ENCODE measurements at regions not wholly inside any gene's neighbourhood (a gene's known extent, or its start where the extent isn't known, plus 50 kb on each side); places are given as distances from the start of the nearest gene placed in this dataset.
A peak's percentile ranks its signal among the peaks of the same experiment; 100 is the strongest.

DNA sequence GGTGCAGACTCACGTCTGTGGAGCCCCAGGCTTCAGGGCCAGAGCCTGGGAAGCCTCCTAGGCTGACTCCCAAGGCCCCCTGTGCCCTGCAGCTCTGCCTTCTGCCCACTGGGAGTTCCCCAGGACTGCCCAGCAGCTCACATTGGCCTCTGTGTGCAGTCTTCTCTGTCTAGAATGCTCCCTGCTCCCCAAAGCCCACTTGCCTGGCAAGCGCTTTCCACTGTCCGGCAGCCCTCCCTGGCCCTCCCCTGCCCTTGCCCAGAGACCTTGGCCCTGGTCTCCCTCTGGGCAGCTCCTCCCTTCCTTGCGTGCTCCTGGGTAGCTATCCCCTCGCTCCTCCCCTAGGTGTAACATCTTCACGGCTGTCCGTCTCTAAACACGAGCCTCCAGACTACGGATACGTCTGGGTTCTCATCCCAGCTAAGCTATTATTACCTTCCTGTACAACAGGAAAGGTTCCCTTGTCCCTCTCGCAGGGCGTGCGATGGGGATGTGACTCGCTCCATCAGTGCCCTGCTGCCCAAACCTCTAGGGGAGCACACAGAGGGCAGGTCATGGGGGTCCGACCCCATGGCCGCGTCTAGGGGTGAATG, 325.5 kb upstream of the RTL1 start:
- no peak for DNase-seq (ENCODE audit: low spot score, unreplicated experiment)

DNA sequence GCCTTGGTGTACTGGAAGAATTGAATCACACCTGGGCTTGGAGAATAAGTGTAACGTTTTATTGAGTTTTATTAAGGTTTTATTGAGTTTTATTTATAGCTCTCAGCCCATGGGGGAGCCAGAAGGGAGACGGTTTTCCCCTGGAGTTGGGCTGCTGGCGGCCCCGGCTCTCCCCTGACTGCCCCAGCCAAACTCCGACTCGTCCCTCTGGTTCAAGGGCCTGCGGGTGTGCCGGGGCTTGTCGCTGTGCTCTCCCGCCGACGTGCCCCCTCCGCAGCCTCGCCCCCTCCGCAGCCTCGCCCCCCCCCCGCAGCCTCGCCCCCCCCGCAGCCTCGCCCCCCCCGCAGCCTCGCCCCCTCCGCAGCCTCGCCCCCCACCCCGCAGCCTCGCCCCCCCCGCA, 326.1 kb upstream of the RTL1 start:
- TF ChIP-seq, protein P1, sequence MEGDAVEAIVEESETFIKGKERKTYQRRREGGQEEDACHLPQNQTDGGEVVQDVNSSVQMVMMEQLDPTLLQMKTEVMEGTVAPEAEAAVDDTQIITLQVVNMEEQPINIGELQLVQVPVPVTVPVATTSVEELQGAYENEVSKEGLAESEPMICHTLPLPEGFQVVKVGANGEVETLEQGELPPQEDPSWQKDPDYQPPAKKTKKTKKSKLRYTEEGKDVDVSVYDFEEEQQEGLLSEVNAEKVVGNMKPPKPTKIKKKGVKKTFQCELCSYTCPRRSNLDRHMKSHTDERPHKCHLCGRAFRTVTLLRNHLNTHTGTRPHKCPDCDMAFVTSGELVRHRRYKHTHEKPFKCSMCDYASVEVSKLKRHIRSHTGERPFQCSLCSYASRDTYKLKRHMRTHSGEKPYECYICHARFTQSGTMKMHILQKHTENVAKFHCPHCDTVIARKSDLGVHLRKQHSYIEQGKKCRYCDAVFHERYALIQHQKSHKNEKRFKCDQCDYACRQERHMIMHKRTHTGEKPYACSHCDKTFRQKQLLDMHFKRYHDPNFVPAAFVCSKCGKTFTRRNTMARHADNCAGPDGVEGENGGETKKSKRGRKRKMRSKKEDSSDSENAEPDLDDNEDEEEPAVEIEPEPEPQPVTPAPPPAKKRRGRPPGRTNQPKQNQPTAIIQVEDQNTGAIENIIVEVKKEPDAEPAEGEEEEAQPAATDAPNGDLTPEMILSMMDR (IDR thresholded peaks at IDR 0.05; ENCODE audit: unreplicated experiment): no peak
- Mint-ChIP-seq H3K4me1 (ENCODE audit: low read depth) (no peaks in the 10 kb centered on the region), H3K9me3 (ENCODE audit: low read depth) (no peaks in the 10 kb centered on the region), H3K27ac (no peak overlapping the region), H3K4me3 (ENCODE audit: low read depth) (no peak overlapping the region), H3K36me3 (ENCODE audit: insufficient read depth) (no peaks in the 10 kb centered on the region), H3K27me3 (no peaks in the 10 kb centered on the region)
- no peak for DNase-seq (ENCODE audit: low spot score, unreplicated experiment)

More for the DNA sequence above, 325.5 kb upstream of the RTL1 start:
- Mint-ChIP-seq H3K36me3 (ENCODE audit: insufficient read depth) (no peaks in the 10 kb centered on the region), H3K4me1 (ENCODE audit: low read depth) (no peaks in the 10 kb centered on the region), H3K9me3 (ENCODE audit: low read depth) (no peaks in the 10 kb centered on the region), H3K4me3 (ENCODE audit: low read depth) (no peak overlapping the region), H3K27ac (no peak overlapping the region), H3K27me3 (no peaks in the 10 kb centered on the region)
- TF ChIP-seq, protein P1 (IDR thresholded peaks at IDR 0.05; ENCODE audit: unreplicated experiment): peak; percentile 7

DNA sequence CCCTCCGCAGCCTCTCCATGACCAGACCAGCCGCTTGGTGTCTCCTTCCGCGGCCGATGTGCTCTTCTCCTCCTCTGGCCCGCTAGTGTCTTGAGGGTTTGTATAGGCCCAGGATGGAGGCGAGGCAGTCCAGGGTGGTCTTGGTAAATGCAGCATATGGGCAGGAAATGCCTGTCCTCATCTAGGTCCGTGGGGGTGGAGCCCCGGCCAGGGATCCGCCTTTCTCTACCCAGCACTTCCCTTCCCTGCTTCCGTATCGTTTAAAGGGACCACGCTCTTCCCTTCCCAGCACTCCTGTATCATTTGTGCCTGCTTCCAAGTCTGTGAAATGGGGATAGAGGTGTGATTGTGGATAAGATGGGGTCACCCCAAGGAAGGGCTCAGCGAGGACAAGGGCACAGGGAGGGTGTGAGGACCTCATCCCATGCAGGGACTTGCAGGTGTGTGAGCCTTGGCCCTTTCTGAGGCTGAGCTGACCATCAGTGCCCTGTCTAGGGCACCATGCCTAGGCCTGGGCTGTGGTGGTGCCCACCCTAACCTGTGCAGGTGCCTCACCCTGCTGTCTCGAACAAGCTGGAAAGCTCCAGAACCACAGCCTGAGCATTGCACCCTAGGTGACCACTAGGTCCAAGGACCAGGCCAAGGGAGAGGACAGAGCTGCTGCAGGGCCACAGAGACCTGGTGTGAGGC, 326.8 kb upstream of the RTL1 start:
- TF ChIP-seq, protein P1 (IDR thresholded peaks at IDR 0.05; ENCODE audit: unreplicated experiment): no peak
- Mint-ChIP-seq H3K27ac (no peak overlapping the region), H3K4me1 (ENCODE audit: low read depth) (peaks cover 2% of the 10 kb centered on the region), H3K9me3 (ENCODE audit: low read depth) (no peaks in the 10 kb centered on the region), H3K36me3 (ENCODE audit: insufficient read depth) (no peaks in the 10 kb centered on the region), H3K27me3 (no peaks in the 10 kb centered on the region), H3K4me3 (ENCODE audit: low read depth) (no peak overlapping the region)
- no peak for DNase-seq (ENCODE audit: low spot score, unreplicated experiment)

DNA sequence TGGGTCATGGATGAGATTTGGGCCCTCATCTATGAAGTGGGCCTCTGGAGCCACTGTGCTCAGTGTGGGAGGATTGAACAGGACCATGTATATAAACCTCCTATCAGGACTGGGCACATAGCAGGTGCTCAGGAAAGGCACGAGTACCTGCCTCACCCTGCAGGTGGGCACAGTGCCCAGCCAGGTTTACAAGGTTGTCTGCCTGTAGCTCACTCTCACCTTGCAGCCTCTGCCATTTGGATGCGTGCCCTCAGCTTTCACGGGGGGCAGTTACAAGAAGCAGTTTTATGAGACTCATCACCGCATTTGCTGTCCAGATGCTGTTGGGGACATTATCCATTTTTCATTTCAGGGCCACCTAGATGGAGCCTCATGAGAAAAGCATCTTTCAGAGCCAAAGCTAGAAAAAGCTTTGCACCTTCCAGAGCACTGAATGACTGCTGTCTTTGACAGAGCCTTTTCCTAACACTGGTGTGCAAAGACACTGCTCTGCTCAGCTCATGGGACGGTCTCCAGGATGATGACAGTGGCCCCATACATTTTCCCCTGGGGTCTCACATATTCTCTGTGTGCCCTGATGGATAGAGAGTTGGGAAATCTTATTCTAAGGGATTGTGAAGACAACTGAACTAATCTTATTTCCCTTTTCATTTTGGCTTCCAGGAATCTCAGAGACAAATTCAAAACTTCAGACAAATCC, 327.5 kb upstream of the RTL1 start:
- TF ChIP-seq, protein P1 (IDR thresholded peaks at IDR 0.05; ENCODE audit: unreplicated experiment): no peak
- DNase-seq (ENCODE audit: low spot score, unreplicated experiment): no peak
- Mint-ChIP-seq H3K36me3 (ENCODE audit: insufficient read depth) (no peaks in the 10 kb centered on the region), H3K27me3 (no peaks in the 10 kb centered on the region), H3K4me1 (ENCODE audit: low read depth) (peaks cover 2% of the 10 kb centered on the region), H3K27ac (no peak overlapping the region), H3K4me3 (ENCODE audit: low read depth) (no peak overlapping the region), H3K9me3 (ENCODE audit: low read depth) (no peaks in the 10 kb centered on the region)

DNA sequence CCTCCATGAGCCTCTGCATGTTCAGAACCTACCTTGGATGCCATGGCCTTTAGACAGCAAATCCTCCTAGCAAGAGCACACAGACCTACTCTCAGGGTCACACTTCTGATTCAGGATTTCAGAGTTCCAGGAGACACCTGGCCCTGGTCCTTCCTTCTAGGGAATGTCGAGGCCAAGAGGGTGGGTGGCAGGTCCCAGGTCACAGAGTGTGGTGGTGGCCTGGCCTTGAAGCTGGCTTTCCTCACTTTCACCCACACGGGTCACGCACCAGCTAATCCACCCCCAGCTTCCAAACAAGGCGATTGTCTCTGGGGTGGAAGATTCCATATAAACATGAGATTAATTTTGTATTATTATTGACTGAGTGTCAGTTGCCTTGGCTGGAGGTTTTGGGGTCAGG, 328.3 kb upstream of the RTL1 start:
- TF ChIP-seq, protein P1 (IDR thresholded peaks at IDR 0.05; ENCODE audit: unreplicated experiment): no peak
- Mint-ChIP-seq H3K4me1 (ENCODE audit: low read depth) (peaks cover 2% of the 10 kb centered on the region), H3K36me3 (ENCODE audit: insufficient read depth) (no peaks in the 10 kb centered on the region), H3K9me3 (ENCODE audit: low read depth) (no peaks in the 10 kb centered on the region), H3K4me3 (ENCODE audit: low read depth) (no peak overlapping the region), H3K27ac (no peak overlapping the region), H3K27me3 (no peaks in the 10 kb centered on the region)
- DNase-seq (ENCODE audit: low spot score, unreplicated experiment): no peak

All from progenitor cell of endocrine pancreas (in vitro differentiated cells).